Activated CD8-positive, alpha-beta memory T cell treated with anti-CD3 and anti-CD28 coated beads, Interleukin-2, amount 50 U/mL, for 4 hours (primary cell): ENCODE measurements at regions not wholly inside any gene's neighbourhood (a gene's known extent, or its start where the extent isn't known, plus 50 kb on each side); places are given as distances from the start of the nearest gene placed in this dataset.

ENCODE experiments used
- DNase-seq: peaks from one replicate; pipeline ENCODE4 v3.0.0-alpha.2; 2020

DNA sequence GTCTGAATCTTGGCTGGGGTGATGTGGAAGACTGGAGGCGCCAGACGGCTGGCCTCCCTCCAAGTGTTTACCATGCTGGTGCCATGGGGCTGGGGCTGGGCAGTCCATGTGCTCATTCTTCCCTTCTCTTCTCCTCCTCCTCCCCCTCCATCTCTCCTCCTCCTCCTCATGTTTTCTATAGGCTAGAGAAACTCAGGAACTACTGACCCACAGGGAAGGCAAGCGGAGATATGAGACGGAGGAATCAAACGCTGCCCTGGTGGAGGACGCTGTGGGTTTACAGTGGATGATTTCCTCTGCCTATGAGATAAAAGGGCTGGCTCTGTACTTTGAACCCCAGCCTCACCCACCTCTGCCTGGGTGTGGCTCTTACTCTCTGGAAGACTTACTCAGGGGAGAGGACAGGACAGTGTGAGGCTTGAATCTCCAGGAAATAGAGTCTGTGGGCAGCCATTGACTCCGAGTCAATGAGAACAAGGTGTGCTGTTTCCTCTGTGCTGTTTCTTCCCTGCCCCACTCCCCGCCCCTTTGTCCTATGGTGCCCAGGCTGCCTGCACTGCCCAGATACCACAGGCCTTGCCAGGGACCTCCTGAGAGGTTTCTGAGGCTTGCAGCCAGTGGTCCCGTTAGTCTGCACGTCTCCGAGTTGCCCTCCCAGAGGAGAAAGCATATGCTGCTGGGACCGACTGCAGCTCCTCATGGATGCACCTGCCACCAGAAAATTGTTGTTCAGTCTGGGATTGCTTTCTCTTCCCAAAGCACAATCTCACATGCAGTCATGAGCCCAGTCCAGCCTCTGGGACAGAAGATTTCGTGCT lies 132.6 kb upstream of the ARHGAP5 start:
- DNase-seq = no peak

DNA sequence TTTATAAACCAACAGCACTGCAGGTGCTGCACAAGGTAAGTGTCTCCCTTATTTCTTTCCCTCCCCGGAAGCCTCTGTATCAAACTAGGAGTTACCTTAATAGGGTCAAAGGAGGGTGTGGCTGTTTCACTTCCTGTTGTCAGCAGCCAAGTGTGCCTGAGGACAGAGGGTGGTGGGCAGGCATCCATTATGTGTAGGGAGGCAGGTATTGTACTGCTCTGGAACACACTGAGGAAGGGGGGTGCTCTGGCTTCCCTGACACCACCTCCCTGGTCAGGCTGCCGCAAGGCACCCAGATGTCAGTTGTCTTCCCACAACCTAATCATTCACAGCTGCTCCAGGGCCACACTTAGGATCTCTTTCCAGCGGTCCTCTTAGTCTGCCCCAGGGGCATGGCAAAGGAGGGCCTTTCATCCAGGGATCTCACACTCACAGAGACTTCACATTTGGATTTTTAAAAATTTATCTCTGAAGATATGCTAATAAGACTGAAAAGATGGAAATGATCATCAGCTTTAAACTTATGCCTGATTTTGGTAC lies 132.0 kb upstream of the ARHGAP5 start:
- no peak for DNase-seq

DNA sequence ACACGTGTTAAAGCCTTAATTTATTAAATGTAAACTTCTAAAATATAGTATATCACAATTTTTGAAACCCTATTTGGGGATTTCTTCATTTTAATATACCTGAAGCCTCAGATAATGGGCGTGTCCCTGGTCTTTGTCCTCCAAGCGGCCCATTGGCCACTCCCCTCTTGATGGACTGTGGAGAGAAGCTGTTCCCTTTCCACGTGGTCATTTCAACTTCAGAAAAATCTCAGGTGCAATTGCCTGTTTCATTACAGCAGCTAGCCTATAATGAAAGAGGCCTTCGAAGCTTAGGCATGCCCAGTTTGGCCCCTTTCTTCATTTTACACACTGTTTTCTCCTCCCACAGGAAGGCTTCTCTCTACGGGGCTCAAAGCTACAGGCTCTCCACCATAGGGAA lies 131.4 kb upstream of the ARHGAP5 start:
- DNase-seq = no peak

DNA sequence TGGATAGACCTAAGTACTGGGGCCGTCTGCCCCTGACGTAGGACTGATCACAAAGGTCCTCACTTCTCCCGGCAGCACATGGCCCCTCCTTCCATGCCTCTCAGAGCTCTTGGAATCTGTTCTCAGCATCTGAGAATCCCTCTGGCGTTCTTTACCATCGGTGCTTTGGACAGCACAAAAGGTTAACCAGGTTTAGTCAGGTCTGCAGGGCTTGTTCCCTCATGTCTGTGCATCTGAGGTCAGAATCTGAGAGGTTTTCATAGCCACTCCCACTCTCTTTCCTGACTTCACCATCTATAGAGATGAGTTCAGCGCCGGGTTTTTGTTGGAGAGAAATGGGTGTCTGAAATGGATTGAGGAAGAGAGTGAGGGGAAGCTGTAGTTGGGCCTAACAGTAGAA lies 130.0 kb upstream of the ARHGAP5 start:
- no peak for DNase-seq

DNA sequence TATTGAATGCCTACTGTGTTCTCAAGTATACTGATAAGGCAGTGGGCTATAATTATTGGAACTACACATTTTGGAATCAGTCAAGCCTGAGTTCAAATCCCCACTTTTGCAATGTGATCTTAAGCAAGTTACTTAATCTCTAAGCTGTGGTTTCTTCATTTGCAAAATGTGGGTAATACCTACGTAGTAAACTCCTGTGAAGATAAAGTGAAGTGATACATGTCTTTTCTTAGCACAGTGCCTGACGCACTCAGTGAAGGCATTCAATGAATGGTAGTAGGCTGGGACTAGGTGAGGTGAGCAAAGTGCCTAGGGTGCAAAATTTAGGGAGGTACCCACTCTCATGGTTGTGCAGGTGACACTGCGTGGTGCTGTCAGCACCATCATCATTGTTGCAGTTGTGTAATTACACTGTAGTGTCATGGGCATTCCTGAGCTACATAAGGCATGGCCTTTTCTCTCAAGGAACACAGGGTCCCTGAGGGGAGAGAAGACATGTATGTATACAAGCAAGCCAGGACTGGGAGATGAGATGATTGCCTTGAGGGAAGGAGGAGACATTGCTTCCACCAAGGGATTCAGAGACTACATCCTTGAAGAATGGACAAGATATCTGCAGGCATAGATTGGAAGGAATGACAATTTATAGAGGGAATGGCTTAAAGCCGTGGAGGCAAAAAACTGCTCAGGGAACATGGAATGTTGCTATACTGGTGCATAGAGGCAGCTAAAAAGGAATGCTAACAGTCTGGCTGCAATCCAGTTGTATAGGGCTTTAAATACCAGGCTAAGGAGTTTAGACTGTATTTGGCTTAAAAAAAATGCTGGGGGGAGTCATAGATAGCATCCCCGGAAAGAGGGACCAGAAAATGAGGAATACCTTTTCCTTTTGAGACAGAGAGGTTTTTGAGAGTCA lies 129.2 kb upstream of the ARHGAP5 start:
- DNase-seq = no peak

DNA sequence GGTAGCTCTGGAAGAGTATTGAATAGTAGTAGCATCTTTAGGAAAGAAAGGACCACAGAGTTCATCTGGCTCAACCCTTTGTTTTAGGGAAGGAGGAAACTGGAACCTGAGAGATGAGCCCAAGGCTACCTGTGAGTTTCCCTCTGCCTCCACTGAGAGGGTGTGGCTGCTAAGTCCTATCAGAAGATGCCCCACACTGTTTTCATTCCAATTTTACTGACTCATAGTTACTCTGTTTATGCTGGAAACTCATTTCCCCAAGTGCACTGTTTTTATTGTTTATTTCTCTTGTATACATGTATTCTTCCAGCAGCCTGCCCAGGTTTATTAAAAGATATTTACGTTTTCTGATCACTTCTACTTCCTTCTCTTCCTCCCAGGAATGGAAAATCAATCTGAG lies 127.4 kb upstream of the ARHGAP5 start:
- no peak for DNase-seq

DNA sequence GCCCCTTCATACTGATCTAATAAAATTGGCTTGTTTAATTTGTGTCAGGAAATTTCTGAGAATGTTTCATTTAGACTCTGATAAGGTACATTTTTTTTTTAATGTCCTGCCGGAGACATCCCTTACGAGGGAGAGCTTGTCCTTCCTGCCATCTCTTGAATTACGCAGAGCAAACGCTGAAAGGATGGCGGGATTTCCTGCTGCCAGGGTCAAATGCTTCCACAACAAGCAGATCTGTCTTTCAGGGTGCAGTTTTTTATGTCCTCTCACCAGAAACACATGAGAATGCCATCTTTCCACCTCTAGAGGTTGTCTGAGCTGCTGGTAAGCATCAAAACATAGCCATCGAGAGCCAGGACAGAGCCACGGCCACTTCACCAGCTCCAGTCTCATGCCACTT lies 126.8 kb upstream of the ARHGAP5 start:
- no peak for DNase-seq

DNA sequence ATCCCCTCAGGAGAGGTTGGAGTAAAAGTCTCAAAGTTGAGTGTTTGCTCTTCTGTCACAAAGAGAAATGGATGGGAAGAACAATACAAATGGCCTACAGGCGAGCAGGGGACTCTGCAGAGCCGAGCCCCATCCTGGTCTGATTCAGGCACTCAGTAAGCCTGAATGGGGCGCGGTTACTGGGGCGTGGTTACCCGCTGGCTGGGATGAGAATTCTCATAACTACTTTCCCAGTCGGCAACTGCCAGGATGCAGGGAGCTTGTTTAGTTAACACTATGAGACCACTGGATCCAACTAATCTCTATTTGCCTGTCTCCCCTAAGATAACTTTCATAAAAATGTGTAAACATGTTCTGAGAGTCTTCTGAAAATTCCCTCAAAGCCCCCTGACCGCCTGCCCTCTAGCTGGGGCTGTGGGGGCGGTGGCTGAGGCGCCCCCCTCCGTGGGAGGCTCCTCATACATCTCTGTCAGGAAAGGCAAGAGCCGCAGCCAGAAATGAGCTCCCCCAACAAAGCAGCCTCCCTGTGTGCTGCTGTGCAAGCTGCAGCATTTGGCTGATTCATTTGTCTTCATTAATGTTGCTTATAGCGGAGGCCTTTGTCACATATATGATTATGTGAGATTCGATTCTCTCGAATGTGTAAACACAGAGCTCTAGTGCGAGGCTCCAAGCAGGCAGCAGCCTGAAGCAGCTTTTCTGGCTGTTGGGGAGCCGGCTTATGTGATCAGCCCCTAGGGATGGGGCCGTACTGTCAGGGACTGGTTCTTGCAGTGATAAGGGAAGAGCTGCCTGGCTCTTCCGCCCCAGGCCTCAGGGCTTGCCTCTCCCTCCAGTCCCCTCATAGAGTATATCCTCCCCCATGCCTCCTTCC lies 126.1 kb upstream of the ARHGAP5 start:
- DNase-seq = no peak

DNA sequence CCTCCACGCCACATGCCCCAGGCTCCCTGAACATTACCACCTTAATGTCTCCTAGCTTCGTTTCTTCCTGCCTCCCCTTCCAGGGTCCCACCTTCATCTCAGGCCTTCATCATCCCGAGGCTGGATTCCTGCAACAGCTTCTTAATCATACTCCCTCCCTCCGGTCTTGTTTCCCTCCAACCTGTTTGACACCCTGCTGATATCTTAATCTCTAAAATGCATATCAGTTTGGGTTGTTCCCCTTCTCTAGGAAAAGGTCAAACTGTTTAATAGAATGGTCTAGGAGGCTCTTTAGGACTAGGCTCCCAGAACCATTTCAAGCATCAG lies 125.5 kb upstream of the ARHGAP5 start:
- no peak for DNase-seq

DNA sequence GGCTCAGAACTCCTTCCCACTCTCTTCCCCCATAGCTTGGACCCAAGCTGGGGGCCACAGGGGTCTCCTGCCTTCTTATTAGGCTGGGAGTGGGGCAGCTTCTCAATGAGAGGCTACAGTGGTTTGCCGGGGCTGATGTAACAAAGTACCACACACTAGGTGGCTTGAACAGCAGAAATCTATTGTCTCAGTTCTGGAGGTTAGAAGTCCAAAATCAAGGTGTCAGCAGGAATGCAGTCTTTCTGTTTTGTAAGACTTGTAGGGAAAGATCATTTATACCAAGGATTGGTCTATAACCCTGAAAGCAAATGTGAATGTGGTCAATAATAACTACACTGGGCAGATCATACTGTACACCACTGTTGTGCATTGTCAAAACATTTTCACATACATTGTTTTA lies 124.5 kb upstream of the ARHGAP5 start:
- DNase-seq = no peak

DNA sequence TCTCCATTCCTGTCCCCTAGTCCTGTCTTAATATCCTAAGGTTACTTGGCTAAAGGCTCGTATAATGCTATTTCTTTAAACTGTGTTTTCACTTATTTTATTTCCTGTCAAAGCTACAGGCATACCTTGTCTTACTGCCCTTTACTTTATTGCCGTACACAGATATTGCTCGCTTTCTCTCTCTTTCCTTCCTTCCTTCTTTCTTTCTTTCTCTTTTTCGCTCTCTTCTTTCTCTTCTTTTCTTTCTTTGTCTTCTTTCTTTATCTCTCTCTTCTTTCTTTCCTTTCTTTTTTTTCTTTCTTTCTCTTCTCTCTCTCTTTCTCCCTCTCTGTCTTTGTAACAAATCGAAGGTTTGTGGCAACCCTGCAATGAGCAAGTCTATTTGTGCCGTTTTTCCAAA lies 123.9 kb upstream of the ARHGAP5 start:
- no peak for DNase-seq

DNA sequence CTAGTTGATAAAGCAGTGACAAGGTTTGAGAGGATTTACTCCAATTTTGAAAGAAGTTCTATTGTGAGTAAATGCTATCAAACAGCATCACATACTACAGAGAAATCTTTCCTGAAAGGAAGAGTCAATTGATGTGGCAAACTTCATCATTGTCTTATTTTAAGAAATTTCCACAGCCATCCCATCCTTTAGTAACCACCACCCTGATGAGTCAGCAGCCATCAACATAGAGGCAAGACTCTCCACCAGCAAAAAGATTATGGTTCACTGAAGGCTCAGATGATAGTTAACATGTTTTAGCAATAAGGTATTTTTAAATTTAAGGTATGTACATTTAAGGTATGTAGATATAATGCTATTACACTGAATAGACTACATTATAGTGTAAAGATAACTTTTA lies 122.1 kb upstream of the ARHGAP5 start:
- DNase-seq = no peak

DNA sequence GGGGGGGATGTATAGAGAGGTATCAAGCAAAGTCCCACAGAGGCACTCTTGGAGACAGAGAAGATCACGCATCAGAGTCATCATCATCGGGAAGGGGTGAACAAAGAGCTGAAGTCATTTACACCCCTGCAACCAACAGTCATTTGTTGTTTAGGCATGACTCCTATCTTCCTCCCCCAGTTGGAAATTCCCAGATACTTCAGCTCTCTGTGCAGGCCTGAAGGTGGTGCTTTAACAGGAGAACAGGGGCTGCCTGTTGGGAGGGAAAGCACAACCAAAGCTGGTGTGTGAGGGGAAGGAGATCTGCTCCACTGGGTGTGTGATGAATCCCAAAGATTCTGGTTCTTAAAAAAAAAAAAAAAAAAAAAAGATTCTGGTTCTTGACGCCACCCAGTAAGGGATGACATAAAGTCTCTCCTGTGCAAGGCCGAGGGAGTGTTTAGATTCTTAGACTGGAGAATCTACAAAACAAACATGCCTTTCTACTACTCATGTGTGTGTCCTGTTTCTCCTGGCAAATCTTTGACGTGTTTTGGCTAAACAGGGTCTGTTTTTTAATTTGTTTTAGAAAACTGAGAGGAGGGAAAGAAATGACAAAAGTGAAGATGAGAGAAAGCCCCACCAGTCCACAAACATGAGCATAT lies 121.0 kb upstream of the ARHGAP5 start:
- no peak for DNase-seq

DNA sequence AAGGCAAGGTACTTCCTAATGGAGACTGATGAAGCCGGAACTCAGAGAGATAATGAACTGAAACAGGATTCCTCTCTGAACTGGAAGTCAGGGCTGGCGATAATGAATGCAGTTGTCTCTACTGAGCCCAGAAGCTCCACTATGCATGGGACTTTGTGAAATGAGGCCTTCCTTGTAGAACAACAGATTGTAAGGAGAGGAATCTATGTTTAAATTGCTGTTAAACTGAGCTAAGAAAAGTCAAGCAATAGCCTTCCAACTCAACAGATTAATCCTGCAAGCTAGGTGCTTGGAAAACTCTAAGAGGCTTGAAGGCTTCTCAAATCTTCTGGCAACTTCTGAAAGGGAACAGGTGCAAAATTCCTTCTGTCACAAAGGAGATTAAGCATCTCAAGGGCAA lies 119.5 kb upstream of the ARHGAP5 start:
- DNase-seq = no peak

DNA sequence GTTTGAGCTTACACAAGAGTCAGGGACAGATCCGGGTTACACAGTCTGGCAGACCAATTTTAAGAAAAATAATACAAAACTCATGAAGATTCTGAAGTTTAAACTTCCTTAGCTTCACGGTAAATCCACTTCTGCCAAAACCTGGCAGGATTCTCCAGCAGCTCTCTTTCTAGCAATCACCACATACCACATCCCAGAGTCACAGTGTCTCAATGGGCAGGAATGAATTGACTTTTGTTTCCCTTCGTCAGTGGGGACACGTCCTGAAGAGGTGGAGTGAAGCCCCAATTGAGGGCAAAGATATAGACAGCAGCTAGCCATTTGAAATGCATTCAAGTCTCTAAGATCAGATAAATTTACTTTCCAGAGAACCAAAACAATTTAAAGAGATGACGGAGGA lies 117.1 kb upstream of the ARHGAP5 start:
- no peak for DNase-seq

DNA sequence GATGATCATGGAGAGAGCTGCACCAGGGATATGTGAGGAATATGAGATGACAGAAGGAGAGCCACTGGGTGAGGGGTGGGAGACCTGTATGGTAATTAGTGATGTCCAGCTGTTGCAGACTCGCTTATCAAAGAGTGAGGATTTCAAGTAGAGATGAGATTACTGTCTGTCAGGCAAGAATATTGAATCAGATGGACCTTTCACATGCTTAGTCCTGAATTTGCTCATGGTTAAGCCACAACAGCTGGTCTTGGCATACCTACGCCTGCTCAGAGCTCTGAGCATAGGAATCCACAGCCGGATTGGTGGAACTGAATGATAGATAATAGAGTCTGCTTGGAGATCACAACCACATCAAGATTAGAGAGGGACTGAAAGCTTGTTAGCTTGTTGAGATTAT lies 115.2 kb upstream of the ARHGAP5 start:
- no peak for DNase-seq

DNA sequence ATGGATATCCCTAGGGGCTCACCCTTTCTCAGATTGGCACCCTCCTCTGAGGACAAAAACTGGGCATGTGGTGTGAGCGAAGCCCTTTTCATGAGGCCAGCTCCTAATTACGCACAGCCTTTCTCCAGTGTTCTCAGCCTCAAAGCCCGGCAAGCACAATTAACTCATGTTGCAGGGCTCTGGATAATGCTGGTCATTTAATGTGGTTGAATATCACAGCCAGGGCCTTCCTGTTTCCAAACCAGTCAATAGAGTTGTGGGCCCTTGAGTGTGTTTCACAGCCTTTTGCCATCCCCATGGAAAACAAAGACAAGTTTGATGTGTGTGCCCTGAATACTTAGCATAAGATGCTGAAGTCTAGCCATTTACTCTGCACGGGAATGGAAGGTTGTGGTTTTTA lies 114.2 kb upstream of the ARHGAP5 start:
- no peak for DNase-seq

DNA sequence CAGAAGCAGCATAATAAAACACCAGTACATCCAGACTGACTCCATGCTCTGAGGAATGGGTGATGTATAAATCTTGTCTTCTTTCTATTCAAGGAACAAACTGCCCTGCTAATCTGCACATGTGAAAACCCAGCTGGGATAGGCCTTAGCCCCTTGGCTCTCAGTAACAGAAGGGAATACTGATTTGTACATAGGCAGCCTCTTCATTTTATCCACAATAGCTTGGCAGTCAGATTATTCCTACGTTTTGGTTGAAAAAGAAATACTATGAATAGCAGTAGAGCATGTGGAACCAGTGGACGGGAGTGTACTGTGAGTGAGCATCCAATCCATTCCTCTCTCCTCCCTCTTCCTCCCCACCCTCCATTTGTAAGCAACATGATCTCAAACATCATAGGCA lies 113.5 kb upstream of the ARHGAP5 start:
- no peak for DNase-seq

DNA sequence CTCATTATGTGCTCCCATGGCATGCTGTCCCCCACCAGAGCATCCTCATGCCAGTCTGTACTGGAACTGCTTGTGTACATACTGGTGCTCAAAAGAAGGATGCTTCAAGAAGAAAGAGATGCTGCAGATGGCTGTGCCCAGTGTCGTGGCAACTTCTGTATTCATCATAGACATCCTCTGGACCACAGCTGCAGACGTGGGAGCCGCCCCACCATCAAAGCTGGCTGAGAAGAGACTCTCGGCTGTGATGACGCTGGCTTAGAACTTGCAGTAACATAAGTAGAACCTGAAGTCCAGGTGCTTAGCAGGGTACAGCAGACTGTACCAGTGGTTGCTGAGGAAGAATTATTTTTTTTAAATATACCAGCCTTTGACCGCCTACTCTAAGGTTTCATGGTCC lies 112.6 kb upstream of the ARHGAP5 start:
- no peak for DNase-seq

DNA sequence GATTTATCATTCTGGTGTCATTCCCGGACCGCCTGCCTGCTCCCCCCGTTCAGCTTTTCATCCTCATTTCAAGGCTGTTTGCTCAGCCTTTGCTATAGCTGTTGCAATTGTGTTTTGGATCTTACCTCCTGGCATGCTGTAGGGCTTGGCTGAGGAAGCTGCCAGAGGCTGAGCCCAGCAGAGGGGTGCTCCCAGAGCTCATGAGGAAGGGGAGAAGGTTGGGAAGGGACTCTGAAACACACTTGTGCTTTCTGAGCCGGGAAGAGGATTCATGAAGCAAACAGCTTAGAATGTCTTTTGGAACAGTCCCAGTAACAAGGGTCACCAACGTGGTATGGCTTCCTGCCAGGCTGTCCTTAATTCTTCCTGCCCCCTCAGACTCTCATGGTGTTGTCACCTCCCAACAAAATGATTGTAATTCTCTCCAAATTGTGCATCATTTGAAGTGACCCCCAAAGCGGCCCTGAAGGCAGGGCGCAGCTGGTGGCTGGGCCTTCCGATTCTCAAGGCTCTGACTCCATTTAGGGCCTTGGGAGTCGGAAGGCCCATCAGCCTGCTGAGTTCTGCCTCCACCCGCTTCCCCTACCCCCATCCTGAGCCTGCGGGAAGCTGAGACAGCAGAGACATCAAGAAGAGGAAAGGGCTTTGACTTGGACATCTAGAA lies 111.9 kb upstream of the ARHGAP5 start:
- DNase-seq = no peak

DNA sequence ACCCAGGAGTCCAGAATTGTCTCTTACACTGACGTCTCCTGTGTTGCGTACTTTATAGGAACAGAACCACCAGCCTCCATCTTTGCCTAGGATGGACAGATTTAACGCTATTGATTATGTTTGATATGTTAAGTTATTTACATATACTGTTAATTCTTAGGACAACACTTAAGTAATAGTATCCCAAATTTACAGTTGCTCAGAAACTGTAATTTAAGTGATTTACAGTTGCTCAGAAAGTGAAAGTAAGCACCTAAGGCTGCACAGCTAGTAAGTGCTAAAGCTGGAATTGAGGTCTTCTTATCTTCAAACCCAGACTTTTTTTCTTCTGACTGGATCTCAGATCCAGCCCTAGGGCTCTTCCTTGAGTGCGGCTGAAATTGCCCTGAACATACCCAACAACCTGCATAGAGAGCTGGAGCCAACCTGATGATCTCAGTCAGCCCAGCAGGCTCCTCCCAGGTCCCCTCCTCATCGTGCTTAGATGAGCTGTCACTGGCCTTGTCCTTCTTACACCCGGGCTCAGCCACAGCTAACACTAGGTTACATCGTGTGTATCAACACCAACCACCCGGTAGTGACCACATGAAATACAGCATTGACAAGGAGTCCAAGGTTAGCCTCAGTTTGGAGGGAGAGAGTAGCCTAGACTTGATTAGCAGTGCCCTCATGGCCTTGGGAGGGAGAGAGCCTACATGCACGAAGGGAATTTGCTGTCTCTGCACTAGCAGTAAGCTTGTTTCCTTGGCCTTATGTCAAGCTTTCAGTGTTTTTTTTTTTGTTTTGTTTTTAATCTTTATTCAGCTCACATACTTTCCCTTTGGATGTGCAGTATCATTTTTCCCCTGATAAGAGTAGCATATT lies 111.1 kb upstream of the ARHGAP5 start:
- no peak for DNase-seq
